Panc1 (cell line): ENCODE measurements at regions not wholly inside any gene's neighbourhood (a gene's known extent, or its start where the extent isn't known, plus 50 kb on each side); places are given as distances from the start of the nearest gene placed in this dataset.

Experiments
- ATAC-seq: fragments of 200-7000 bp; cut with Tn5 transposase; 2 replicates; pipeline ENCODE4 v1.9.1; 2020; ENCODE audit warnings: mild to moderate bottlenecking, moderate library complexity
- BruUV-seq: library from RNA; stranded (reverse); fragments of 400-500 nt; replicated peaks from 2 replicates; lab custom pipeline; 2021; lab: Mats Ljungman, UMichigan
- CTCF ChIA-PET: fragments of 300-600 bp; sonication (Branson Sonifier 250); formaldehyde crosslinking; loops from one replicate; lab custom pipeline; 2022; ENCODE audit warnings: antibody characterized with exemption; lab: Charles Lee
- POLR2A ChIA-PET: fragments of 300-600 bp; sonication (Branson Sonifier 250); formaldehyde crosslinking; loops from one replicate; lab custom pipeline; 2022; ENCODE audit warnings: antibody characterized with exemption; lab: Charles Lee
- DNase-seq: peaks from one replicate; pipeline ENCODE4 v3.0.0-alpha.2; 2010; ENCODE audit warnings: low read depth, low spot score
- H3K27ac ChIP-seq: 2 replicates; pipeline ENCODE4 v1.5.1; 2011; ENCODE audit warnings: mild to moderate bottlenecking, low read length, inconsistent platforms
- H3K27me3 ChIP-seq: fragments of 200-500 bp; sonication (Bioruptor generic); 2 replicates; pipeline ENCODE4 v1.6.0; 2014; ENCODE audit warnings: low read length, inconsistent platforms; ENCODE audit not compliant: control insufficient read depth, insufficient read depth
- H3K36me3 ChIP-seq: fragments of 200-500 bp; sonication (Bioruptor generic); 2 replicates; pipeline ENCODE4 v1.5.1; 2014; ENCODE audit warnings: inconsistent platforms, mild to moderate bottlenecking, low read length, moderate library complexity; ENCODE audit not compliant: control insufficient read depth, insufficient read depth
- H3K4me1 ChIP-seq: 2 replicates; pipeline ENCODE4 v1.5.1; 2011; ENCODE audit warnings: inconsistent platforms, mild to moderate bottlenecking, low read length, moderate library complexity; ENCODE audit not compliant: control insufficient read depth, insufficient read depth
- H3K4me3 ChIP-seq, 2 experiments: 2 replicates each; pipeline ENCODE4 v1.5.1; 2011 to 2012; ENCODE audit warnings: low read depth in 2 of 2, low read length in 2 of 2, mild to moderate bottlenecking in 2 of 2, inconsistent platforms in 1 of 2, moderate library complexity in 1 of 2
- H3K9me3 ChIP-seq: fragments of 200-500 bp; sonication (Bioruptor generic); 2 replicates; pipeline ENCODE4 v1.5.1; 2014; ENCODE audit warnings: low read depth, mild to moderate bottlenecking, inconsistent platforms, low read length, moderate library complexity; ENCODE audit not compliant: control insufficient read depth, insufficient read depth
- CTCF ChIP-seq: fragments of 450-650 bp; IDR thresholded peaks from 2 replicates; pipeline ENCODE4 v1.5.1; 2017; ENCODE audit warnings: mild to moderate bottlenecking
- POLR2AphosphoS5 ChIP-seq: IDR thresholded peaks from 2 replicates; pipeline ENCODE4 v1.6.1; 2012; ENCODE audit warnings: mild to moderate bottlenecking, low read depth, low read length, moderate library complexity
- REST ChIP-seq, 2 experiments: IDR thresholded peaks; 2 replicates each; pipeline ENCODE4 v1.6.1; 2011 to 2012; ENCODE audit warnings: low read depth in 2 of 2, control low read depth in 1 of 2, low read length in 1 of 2, mild to moderate bottlenecking in 1 of 2, moderate library complexity in 1 of 2; ENCODE audit not compliant: insufficient read depth in 1 of 2
- SIN3A ChIP-seq: IDR thresholded peaks from 2 replicates; pipeline ENCODE4 v1.6.1; 2012; ENCODE audit warnings: low read depth, mild to moderate bottlenecking, low read length, moderate library complexity, borderline replicate concordance; ENCODE audit not compliant: insufficient read depth
- TCF7L2 ChIP-seq: IDR thresholded peaks from 2 replicates; pipeline ENCODE4 v1.6.1; 2011; ENCODE audit warnings: mild to moderate bottlenecking, low read depth, low read length, inconsistent platforms
- in situ Hi-C: cut with HindIII; loops from 2 replicates; pipeline ENCODE4 v1.10.0; 2016; ENCODE audit warnings: low sequenced_read_pairs, low pct_unique_long_range_greater_than_20kb
- intact Hi-C: fragments of 100-400 bp; cut with micrococcal nuclease; formaldehyde crosslinking; loops from one replicate; pipeline ENCODE4 v1.10.0; 2022; ENCODE audit not compliant: unreplicated experiment

- no peak for ATAC-seq
- POLR2A ChIA-PET: no interaction called here
- Histone ChIP-seq H3K27me3 (no peaks in the 10 kb centered on the region), H3K4me1 (no peaks in the 10 kb centered on the region), H3K36me3 (no peaks in the 10 kb centered on the region), H3K4me3 (no peak overlapping the region), H3K9me3 (no peaks in the 10 kb centered on the region), H3K27ac (no peak overlapping the region)
- CTCF ChIA-PET: no interaction called here
- no peak for DNase-seq
- no TSS peak for BruUV-seq
- intact Hi-C loops (no loop called here), in situ Hi-C loops (no loop called here)
- TF ChIP-seq POLR2AphosphoS5 (no peak), CTCF (no peak), REST (IDR thresholded peaks at IDR 0.05; ENCODE audit: insufficient read depth in 1 of 2, low read depth in 2 of 2, low read length in 1 of 2) (no peak), SIN3A (no peak), TCF7L2 (no peak)
These were observed 143.8 kb downstream of the HSD17B3 start for GRCh38 chr9:96158147-96158546.

- DNase-seq (no peak), ATAC-seq (no peak)
- no peak for TF ChIP-seq TCF7L2
- no peak for TF ChIP-seq POLR2AphosphoS5
- TF ChIP-seq REST (IDR thresholded peaks at IDR 0.05; ENCODE audit: insufficient read depth in 1 of 2, low read depth in 2 of 2, low read length in 1 of 2): no peak
- TF ChIP-seq CTCF: no peak
- TF ChIP-seq SIN3A: no peak
- Histone ChIP-seq H3K9me3 (no peaks in the 10 kb centered on the region), H3K4me1 (no peaks in the 10 kb centered on the region), H3K4me3 (no peak overlapping the region), H3K36me3 (no peaks in the 10 kb centered on the region), H3K27me3 (no peaks in the 10 kb centered on the region), H3K27ac (no peak overlapping the region)
- intact Hi-C loops (no loop called here), in situ Hi-C loops (no loop called here)
- POLR2A ChIA-PET: no interaction called here
- CTCF ChIA-PET: no interaction called here
- BruUV-seq: no TSS peak
These were observed 144.3 kb downstream of the HSD17B3 start for GRCh38 chr9:96157675-96158074.
